Hematopoietic multipotent progenitor cell treated with erythropoietin and hydrocortisone succinate and interleukin-3 and kit ligand, for 17 days (in vitro differentiated cells): ENCODE measurements at regions not wholly inside any gene's neighbourhood (a gene's known extent, or its start where the extent isn't known, plus 50 kb on each side); places are given as distances from the start of the nearest gene placed in this dataset.
"Not testable (repeated sequence)": the region's sequence is repeated elsewhere in the genome, so short reads cannot be mapped to it uniquely, and the experiment has no call there.

Experiments
- DNase-seq: peaks from one replicate; pipeline ENCODE4 v3.0.0-alpha.2; 2015; ENCODE audit warnings: low spot score

DNA sequence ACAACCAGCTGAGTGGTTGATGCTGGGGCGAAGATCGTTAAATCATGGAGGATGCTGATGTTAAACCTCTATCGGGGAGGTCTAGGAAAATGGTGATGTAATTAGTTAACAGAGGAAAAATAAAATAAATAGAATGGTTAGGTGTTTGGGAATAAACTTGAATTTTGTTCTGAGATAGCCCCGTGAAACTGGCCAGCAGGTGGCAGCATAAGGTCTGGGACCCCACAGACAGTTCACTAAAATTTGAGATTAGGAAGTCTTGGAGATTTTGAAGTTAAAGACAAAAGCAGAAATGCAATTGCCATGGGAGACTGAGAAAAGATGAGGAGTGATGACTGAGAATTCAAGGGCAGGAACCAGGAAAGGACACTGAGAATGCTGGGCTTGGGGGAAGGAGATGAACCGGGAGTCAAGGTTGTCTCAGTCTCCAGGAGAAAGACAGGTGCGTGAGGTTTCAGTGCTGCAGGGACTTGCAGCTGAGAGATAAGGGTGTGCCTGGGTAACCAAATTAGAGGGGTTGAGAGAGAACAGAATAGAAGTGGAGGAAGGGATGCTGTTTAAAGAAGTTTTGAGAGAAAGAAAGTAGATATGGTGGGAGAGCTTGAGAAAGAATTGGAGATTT is 248.0 kb downstream of the ZNF92 start:
- not testable (repeated sequence) for DNase-seq

DNA sequence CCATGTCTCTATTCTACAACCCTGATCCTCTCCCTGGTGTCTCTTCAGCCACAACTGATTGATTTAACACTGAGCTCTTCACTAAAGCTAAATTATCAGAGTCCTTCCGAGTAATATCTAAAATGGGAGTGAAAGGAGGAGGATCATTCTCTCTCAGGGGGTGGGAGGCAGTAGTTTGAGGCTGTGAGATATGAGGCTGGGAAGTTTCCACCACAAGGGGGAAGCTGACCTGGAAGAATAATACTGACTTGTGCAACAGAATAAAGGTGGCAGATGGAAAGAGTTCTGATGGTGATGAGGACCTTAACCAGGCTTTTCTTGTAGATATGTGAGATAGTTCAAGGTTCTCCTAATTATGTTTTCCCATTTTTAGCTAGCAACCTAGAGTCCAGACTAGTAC is 241.6 kb upstream of the VKORC1L1 start:
- DNase-seq, result not testable (repeated sequence)

GRCh38 chr7:65633587-65634404 is 239.1 kb upstream of the VKORC1L1 start:
- not testable (repeated sequence) for DNase-seq

DNA sequence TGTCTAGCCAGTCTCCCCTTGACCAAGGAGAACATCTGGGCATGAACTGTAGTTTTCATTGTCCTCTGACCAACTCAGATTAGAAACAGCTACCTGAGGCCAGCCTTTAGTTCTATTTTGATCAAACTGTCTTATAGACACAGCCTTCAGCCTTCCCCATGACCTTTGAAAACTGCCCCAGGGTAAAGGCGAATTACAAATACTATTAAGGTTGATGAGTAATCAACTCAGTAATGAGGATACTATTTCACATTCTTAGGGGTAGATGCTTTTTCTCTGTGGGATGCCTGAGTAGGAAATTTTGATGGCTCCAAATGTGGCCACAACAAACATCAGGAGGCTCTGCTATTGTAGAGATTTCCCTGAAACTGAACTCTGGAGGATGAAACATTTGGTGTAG is 234.0 kb upstream of the VKORC1L1 start:
- DNase-seq, result not testable (repeated sequence)

GRCh38 chr7:65639717-65640116 is 233.2 kb upstream of the VKORC1L1 start:
- not testable (repeated sequence) for DNase-seq

DNA sequence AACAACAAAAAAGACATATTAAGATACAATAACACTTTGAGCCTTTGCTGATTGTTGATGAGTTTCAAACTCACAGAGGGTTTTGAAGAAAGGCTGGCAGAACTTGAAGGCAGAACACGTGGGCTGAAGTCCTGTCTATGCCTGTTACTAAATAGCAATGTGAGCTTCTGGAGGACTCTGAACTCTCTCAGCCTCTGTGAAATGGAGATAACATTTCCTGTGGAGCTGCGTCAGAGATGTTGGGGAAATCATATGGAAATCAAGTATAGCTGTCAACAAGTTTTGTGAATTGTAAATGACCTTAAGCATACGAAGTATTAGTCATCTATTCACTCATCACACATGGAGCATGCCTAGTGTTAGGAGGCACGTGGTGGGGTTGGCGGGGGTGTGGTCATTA is 229.4 kb upstream of the VKORC1L1 start:
- not testable (repeated sequence) for DNase-seq

DNA sequence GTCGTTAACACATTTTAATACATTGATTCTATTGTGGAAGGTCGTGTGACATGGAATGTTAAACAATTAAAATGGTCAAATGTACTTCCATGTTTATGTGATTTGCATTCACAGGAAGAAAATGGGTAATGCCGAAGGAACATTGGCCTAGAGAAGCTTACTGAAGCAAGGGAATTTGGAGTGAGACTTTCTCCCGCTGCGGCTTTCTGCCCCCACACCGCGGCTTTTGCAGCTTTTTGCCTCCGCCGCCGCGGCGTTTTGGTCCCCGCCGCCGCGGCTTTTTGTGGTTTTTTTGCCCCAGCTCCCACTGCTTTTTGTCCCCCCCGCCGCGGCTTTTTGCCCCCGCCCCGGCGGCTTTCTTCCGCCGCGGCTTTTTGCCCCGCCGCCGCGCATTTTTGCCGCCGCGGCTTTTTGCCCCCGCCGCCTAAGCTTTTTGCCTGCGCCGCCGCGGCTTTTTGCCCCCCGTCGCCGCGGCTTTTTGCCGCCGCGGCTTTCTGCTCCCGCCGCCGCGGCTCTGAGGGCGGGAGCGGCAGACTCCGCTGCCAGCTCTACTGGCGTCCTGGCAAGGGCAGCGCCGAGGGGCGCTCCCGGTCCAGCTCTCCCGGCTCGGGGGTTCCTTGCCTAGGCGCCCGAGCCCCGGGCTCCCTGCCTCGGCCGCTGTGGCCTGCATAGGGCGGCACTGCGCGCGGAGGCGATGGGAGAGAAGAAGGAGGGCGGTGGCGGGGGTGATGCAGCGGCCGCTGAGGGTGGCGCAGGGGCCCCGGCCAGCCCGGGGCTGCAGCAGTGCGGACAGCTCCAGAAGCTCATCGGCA is 225.5 kb upstream of the VKORC1L1 start:
- not testable (repeated sequence) for DNase-seq

DNA sequence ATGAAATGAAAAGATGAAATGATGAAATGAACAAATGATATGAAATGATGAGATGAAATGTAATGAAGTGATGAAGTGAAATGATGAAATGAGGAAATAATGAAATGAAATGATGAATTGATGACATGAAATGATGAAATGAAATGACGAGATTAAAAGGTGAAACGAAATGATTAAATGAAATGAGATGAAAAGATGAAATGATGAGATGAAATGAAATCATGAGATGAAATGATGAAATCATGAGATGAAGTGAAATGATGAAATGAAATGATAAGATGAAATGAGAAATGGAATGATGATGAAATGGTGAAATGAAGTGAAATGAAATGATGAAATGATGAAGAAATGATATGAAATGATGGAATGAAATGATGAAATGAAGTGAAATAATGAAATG is 221.7 kb upstream of the VKORC1L1 start:
- not testable (repeated sequence) for DNase-seq

DNA sequence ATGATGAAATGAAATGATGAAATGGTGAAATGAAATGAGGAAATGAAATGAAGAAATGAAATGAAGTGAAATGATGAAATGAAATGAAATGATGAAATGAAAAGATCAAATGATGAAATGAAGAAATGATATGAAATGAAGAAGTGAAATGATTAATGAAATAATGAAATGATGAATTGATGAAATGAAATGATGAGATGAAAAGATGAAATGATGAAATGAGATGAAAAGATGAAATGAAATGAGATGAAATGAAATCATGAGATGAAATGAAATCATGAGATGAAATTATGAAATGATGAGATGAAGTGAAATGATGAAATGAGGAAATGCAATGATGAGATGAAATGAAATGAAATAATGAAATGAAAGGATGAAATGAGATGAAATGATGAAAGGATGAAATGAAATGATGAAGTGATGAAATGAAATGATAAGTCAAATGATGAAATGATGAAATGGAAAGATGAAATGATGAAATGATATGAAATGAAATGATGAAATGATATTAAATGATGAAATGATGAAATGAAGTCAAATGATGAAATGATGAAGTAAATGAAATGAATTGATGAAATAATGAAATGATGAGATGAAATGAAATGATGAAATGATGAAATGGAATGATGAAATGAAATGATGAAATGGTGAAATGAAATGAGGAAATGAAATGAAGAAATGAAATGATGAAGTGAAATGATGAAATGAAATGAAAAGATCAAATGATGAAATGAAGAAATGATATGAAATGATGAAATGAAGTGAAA is 220.9 kb upstream of the VKORC1L1 start:
- not testable (repeated sequence) for DNase-seq

DNA sequence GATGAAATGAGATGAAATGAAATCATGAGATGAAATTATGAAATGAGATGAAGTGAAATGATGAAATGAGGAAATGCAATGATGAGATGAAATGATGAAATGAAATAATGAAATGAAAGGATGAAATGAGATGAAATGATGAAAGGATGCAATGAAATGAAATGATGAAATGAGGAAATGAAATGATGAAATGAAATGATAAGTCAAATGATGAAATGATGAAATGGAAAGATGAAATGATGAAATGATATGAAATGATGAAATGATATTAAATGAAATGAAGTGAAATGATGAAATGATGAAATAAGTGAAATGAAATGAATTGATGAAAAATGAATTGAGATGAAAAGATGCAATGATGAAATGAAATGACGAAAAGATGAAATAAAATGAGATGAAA is 220.2 kb upstream of the VKORC1L1 start:
- DNase-seq, result not testable (repeated sequence)

DNA sequence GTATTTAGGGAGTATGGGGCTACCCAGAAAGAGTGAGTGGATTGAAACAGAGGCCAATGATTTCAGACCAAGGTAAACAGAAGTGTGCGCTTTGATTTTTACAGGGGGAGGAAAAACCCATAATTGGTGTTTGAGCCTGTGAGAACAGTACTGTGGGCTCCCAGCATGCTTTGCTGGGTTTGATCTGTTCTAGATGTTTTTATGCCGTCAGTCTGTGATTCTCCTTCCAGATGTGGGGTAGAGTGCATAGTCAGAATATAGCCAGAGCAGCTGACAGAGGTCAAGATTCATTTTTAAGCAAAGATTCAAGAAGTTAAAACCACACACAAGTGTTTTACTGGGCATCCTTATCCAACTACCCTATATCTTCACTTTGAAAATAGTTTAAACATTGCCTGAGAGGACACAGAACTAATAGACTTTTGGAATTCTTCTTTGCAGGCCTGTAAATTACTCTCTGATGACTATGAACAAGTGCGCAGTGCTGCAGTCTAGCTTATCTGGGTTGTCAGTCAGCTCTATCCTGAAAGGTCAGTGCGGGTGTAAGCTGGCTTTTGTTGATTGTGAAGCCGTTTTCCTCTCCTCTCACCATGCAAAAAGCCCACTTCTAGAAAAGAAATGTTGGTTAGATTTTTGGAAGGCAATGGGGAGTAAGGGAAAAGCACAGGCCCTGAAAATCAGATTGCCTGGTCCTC is 216.2 kb upstream of the VKORC1L1 start:
- not testable (repeated sequence) for DNase-seq

- not testable (repeated sequence) for DNase-seq
These were observed 189.5 kb upstream of the VKORC1L1 start for GRCh38 chr7:65683362-65683761.

GRCh38 chr7:65699026-65699714 is 173.7 kb upstream of the VKORC1L1 start:
- DNase-seq, result not testable (repeated sequence)

DNA sequence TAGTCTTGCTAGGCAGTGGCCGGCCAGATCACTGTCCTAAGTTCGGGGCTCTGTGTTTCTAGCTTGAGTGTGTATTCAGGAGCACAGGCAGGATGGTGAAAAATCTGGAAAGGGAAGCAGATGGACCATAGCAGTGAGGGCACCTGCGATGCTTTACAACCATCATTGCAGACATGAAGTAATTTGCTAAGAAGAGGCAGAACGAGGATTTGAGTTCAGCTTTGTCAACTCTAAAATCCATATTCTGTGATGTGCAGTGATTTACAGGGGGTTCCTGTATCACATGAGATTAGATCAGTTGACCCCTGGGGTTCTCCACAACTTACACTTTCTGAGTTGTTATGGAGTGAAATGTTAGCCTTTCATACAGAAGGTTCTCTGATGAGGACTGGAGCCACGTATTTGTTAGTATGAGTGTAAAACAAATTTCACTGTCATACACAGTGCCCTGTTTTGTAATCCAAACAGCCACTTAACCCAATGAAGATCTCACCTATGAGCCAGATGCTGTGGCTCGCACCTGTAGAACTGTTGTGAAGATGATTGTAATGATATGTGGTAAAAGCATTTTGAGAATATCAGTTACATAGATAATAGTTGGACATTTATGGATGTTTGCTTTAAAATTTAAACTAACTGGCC is 173.0 kb upstream of the VKORC1L1 start:
- not testable (repeated sequence) for DNase-seq

DNA sequence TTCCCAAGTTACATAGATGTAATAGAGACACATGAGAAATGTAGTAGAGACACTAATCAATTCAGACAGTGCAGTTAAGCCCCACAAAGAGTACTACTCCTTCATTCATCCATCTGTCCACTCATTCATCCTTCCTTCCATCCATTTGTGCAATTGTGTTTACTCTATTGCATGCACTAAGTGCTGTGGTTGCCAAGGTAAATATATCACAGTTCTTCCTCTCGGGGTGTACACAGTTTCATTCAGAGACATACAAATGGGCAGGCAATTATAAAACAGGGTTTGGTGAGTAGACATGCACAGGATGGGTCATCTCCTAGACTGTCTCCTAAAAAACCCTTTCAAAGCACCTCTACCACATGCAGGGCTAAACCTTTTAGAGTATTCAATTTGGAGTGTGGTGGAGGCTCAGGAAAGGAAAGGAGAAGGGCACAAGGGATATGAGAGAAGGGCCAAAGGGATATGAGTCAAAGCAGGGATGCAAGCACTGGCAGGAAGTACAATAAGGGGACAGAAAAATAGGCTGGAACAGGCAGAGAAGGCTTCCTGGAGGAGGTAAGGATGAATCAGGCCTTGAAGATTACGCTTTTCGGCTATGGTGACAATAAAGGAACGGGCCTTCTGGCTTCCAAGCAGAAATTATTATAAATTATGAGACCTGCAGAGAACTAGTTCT is 153.6 kb upstream of the VKORC1L1 start:
- DNase-seq, result not testable (repeated sequence)

DNA sequence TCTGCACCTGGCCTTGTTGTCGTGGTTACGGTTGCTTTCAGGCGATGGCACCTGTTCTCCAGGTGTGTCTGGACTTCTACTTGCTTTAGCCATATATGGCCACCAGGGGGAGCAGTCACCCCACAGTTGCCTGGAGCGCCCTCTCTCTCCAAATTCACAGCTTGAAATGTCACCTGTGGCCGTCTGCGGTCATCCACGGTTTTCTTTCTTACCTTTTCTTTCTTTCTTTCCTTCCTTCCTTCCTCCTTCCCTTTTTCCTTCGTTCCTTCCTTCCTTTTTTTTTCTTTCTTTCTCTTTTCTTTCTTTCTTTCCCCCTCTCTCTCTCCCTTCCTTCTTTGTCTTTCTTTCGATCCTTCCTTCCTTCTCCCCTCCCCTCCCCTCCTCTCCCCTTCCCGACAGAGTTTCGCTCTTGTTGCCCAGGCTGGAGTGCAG is 150.5 kb upstream of the VKORC1L1 start:
- DNase-seq, result peak; percentile 73

DNA sequence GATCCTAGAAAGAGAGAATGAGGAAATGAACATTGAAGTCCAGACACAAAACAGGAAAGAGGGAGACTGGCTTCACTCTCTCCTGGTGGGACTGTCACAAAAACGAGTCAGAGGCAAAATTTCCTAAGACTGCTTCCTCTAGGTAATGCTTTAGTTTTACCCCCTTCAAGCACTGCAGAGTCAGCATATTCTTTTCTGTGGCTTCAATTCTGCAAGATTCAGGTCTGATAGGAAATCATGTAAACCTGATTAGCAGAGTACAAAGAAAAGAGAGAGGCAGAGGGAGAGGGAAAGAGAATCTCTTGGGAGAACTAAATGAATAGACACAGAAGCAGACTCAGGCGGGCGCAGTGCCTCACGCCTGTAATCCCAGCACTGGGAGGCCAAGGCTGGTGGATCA is 145.7 kb upstream of the VKORC1L1 start:
- not testable (repeated sequence) for DNase-seq

GRCh38 chr7:65731129-65731528 is 141.7 kb upstream of the VKORC1L1 start:
- DNase-seq, result no peak

GRCh38 chr7:65731562-65732035 is 141.3 kb upstream of the VKORC1L1 start:
- no peak for DNase-seq
